Hepatocyte (in vitro differentiated cells): ENCODE measurements at regions not wholly inside any gene's neighbourhood (a gene's known extent, or its start where the extent isn't known, plus 50 kb on each side); places are given as distances from the start of the nearest gene placed in this dataset.

Experiments used
- CTCF ChIP-seq: fragments of 200-600 bp; sonication (generic); IDR thresholded peaks from 2 replicates; pipeline ENCODE4 v1.5.1; 2016; ENCODE audit warnings: antibody characterized with exemption, mild to moderate bottlenecking; ENCODE audit not compliant: poor library complexity
- EZH2 ChIP-seq: fragments of 200-600 bp; sonication (generic); IDR thresholded peaks from 2 replicates; pipeline ENCODE4 v1.6.1; 2016; ENCODE audit warnings: antibody characterized with exemption, mild to moderate bottlenecking, borderline replicate concordance
- EZH2phosphoT487 ChIP-seq: fragments of 200-600 bp; sonication (generic); IDR thresholded peaks from one replicate; pipeline ENCODE4 v1.6.1; 2018; ENCODE audit warnings: antibody characterized with exemption, mild to moderate bottlenecking, low read depth, moderate library complexity; ENCODE audit not compliant: unreplicated experiment, severe bottlenecking

GRCh38 chr12:83244001-83244400 lies 557.3 kb downstream of the TMTC2 start:
- TF ChIP-seq CTCF, result no peak
- no peak for TF ChIP-seq EZH2
- TF ChIP-seq EZH2phosphoT487, result no peak
